Right lobe of liver (tissue), 4 donors: ENCODE measurements at regions not wholly inside any gene's neighbourhood (a gene's known extent, or its start where the extent isn't known, plus 50 kb on each side); places are given as distances from the start of the nearest gene placed in this dataset.
"Not testable (repeated sequence)": the region's sequence is repeated elsewhere in the genome, so short reads cannot be mapped to it uniquely, and the experiment has no call there.

ENCODE experiments used
- CTCF ChIP-seq, 4 donors: fragments of 200-600 bp in 3 of 4; fragments of 450-650 bp in 1 of 4; IDR thresholded peaks; one replicate each; pipeline versions ENCODE4 v1.5.1 to v1.8.0; 2016 to 2022; ENCODE audit warnings: antibody characterized with exemption in 4 of 4, mild to moderate bottlenecking in 2 of 4
- POLR2A ChIP-seq: fragments of 450-650 bp; IDR thresholded peaks from one replicate; pipeline ENCODE4 v1.6.1; 2017; ENCODE audit warnings: antibody characterized with exemption, mild to moderate bottlenecking
- donor health status: DM: no; HTN: no; CAD: no.
- donor health status: DM: no; HTN: no; CAD: no.
- donor health status: DM: no; HTN: yes; CAD: no.

- not testable (repeated sequence) for TF ChIP-seq CTCF (IDR thresholded peaks at IDR 0.05); POLR2A
Measured at GRCh38 chr2:138085441-138085840, 121.2 kb downstream of the HNMT start.
